Mucosa of gallbladder (tissue), 1 donor: ENCODE measurements at regions not wholly inside any gene's neighbourhood (a gene's known extent, or its start where the extent isn't known, plus 50 kb on each side); places are given as distances from the start of the nearest gene placed in this dataset.

Experiments
- DNase-seq: peaks from one replicate; pipeline ENCODE4 v3.0.0-alpha.2; 2020; ENCODE audit warnings: low spot score
- donor health status: DM: no; HTN: no; CAD: no.

DNA sequence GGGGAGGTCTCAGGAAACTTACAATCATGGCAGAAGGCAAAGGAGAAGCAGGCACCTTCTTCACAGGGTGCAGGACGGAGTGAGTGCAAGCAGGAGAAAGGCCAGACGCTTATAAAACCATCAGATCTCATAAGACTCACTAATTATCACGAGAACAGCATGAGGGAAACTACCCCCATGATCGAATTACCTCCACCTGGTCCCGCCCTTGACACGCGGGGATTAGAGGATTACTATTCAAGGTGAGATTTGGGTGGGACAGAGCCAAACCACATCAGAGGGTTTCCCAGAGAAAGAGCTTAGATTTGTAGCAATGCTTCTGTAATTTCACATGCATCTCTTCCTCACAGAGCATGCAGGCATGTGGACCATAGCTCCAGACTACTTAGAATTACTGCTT, 615.7 kb upstream of the UBE2E2 start:
- DNase-seq: no peak

DNA sequence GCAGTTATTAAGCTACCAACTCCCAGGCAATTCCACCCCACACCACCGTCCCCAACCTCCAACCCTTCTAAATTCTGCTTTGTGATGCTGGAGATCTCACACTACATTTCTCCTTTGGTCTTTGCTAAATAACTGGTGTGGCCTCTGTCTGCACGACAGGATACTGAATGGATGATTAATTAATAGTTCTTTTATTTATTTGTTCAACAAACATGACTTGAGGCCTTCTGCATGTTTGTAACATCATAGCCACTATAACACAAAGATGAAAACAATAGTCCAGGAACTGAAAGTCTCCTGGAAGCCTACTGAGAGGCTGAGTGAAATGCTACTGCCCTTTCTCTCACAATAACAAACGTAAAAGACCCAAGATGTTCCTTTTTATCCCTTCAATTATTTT, 609.5 kb upstream of the UBE2E2 start:
- DNase-seq: no peak

DNA sequence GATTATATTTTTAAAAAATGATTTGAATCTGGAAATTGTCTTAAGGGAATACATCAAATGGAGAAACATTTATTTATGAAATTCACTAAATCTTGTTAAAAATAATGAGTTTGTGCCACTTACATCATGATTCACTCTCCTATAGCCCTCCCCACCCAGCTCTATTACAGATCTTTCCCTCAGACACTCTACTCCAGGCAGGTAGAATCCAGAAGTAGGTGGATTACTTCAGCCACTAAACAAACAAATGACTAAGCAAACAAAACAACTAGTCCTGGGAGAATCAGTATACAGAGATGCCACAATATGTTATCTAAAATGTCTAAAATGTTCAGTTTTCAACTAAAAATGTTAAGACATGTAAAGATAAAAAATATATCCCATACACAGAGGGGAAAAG, 608.1 kb upstream of the UBE2E2 start:
- no peak for DNase-seq

DNA sequence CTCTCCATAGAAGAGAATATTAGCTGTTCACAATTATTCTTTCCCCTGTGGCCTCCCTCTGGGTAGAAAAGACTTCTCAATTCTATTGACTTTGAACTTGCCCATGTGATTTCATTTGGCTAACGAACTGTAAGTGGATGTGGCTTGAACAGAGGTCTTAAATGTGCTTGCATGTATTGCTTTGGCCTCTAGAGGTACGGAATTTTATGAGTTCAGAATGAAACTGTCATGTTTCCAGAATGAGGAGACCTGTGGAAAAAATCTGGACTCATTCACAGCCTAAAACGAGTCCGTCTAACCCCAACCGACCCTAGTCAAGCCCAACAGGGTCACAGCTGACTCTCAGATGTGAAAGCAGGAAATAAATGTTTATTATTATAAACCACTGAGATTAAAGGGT, 596.7 kb upstream of the UBE2E2 start:
- no peak for DNase-seq

DNA sequence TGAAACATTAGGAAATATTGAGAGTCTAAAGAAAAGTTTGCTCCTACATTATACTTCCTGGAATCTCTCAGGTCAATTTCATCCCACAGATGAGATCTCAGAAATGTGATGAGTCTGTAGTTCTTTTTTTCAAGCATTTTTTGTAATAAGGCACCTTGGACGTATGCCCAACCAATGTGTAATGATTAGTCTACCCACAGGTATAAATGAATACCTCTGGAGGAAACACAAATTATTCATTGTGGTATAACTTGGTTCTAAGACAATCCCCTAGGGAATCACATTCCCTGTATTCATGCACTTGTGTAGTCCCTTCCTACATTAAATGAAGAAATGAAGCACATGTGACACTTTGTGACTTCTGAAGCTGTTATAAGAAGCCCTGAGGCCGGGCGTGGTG, 596.2 kb upstream of the UBE2E2 start:
- no peak for DNase-seq

DNA sequence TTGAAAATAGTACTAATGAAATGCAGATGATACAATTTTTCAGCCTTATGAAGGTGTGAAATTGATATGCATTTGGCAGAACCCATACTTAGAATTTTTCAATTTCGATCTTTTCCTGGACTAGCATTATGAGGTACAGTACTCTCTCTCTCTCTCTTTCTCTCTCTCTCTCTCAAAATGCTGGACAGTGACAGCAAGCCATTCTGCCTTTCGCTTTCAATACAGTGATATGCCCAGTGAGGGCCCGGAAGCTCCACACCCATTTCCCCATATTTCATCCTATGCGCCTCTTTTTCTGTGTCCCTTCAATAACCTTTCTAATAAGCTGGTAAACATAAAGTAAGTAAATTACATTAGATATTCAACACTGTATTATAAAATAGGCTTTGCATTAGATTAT, 595.0 kb upstream of the UBE2E2 start:
- no peak for DNase-seq

DNA sequence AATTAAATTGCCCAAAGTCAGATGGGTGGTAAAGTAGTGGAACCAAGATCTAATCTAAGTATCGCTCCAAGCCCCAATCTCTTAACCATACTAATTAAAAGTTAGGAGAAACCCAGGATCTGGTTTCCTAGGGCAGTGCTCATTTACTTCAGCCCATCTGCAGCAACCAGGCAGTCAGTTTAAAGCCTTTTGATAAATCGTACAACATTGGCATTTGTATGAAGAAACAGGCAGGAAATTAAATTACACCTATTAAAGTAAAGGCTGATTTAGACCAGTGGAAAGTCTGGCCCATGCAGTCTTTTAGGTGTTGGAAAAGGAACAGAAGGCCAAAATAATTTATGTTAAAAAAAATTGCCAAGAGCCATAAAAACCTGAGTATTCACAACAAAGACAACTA, 594.4 kb upstream of the UBE2E2 start:
- no peak for DNase-seq

DNA sequence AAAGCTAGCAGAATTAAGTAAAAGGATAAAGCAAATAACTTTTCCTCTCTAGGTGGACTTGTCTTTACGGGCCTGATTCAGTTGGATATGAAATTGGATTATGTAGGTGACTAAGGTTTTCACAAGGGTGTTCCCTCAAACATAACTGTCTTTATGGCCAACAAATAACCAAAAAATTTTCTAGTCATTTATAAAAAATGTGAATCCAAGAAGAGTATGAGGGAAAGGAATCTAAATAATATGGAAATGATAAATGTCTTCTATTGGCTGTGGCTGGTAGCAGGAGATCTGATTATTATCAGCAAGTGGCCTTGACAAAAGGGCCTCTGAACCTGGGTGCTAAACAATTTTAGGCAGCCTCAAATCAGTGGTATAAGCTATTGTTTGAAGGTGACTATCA, 594.0 kb upstream of the UBE2E2 start:
- no peak for DNase-seq

DNA sequence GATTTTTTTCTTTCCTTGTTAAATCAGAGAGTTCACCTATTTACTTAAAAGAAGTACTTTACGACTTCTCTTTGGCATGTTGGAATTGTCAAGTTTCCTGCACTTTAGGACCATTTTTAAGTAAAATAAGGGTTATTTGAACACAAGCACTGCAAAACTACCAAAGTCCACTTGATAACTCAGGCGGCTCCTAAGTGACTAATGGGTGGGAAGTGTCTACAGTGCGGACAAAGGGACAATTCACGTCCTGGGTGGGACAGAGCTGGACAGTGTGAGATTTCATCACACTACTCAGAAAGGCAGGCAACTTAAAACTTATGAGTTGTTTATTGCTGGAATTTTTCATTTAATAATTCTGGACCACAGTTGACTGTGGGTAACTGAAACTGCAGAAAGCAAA, 590.2 kb upstream of the UBE2E2 start:
- no peak for DNase-seq

DNA sequence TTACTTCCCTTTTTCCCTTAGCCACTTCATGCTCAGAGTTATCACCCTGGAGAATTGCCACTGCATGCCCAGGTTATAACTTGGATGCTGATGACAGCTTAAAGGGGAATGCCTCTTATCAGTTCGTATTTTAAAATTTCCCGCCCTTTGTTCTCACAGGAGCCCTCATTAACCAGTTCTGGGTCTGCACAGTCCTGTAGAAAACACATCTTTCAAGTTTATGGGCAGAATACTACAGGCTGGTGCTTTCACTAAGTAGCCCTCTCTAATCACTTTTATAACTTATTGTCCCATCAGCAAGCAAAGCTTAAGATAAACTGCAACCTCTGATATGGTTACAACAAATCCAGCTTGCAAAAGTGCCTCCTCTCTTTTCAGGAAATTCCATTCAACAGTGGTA, 587.3 kb upstream of the UBE2E2 start:
- DNase-seq: no peak

DNA sequence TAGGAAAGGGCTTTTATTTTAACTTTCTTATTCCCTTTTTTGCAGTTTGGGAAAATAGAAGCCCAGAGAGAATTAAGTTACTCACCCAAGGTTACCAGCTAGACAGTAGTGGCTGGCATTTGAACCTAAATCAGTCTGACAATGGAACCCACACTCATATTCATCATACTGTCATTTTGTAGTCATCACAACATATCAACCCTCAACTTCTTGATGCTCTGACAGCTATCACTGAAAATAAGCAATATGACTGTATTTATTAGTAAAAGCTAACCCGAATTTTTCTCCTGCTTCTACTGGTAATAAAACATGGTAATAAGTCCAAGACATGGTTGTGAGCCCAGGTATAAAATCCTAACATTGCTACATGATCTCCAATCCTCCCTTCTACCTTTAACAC, 585.8 kb upstream of the UBE2E2 start:
- DNase-seq: no peak

DNA sequence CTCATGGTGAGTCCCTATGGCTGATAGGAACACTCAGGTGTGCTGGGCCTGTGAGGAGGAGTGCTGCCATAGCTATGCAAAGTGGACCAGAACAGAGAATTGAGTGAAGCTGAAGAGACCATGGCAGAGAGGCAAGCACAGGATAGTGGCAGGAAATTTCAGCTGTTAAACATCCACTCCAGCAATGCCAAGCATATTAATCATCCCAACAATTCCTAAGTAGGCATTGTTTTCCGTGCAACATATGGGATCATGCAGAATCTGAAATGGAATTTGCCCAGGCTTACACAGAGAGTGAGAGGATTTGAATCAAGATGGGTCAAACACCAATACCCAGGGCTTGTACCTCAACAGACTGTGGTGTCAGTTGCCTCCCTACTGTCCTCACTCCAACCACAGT, 582.6 kb upstream of the UBE2E2 start:
- DNase-seq: no peak

DNA sequence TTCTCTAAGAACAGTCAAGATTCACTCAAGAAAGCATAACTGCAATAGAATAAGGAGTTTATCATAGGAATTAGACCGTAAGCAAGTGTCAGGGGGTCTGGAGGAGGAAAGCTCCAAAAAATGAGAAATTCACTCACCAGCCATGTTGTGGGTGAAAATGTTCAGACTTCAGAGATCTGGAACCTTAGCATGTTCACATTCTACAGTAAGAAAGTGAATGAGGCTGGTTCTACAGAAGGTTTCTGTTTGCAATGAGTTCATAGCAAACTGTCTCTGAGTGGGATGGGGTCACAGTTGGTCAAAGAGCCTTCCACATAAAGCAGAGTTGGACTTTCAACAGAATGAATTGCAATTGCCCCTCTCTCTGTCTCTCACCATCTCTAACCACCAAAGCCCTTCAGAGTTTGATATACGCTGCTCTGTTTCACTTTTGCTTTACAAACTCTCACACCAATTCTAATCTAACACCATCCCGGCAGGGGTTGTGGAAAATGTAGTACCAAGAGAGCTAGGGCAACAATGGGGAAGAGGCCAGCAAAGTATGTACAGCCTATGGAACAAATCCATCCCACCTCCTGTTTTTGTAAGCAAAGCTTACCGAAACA, 581.8 kb upstream of the UBE2E2 start:
- no peak for DNase-seq

DNA sequence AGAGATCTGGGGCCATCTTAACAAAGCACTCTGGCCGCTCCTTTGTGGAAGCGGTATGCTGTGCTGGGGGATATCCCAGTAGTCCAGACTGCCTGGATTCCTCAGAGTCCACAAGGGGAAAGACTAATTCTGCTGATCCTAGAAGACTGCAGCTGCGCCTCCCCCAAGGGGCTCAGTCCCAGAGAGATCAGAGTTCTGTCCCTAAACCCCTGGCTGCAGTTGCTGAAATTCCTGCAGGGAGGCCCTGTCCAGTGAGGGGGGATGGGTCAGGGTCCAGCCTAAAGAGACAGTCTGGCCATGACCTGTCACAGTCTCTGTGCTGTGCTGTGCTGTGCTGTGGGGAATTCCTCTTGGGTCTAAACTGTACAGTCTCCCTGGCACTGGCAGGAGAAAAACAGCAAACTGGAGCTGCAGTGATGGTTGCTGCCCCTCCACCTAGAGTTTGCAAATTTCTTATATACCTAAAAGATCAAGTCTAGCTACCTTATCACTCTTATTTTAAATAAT, 575.1 kb upstream of the UBE2E2 start:
- no peak for DNase-seq

DNA sequence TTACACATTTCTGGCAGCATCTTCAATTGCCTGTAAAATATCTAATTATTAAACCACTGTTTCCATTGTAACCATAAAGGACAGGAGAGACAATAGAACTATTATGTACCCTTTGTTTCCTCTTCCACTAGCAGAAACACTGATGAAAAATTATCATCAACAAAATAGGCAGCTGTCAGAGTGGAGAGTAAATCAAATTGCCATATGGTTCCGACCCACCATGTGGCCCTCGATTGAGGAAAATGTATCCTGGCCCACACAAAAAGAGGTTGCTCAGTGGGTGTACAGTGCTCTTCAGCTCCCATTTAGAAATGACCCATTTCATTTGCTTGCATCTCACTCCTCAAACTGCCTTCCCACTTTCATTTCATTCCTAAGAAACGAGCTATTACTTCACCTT, 570.6 kb upstream of the UBE2E2 start:
- DNase-seq: no peak

DNA sequence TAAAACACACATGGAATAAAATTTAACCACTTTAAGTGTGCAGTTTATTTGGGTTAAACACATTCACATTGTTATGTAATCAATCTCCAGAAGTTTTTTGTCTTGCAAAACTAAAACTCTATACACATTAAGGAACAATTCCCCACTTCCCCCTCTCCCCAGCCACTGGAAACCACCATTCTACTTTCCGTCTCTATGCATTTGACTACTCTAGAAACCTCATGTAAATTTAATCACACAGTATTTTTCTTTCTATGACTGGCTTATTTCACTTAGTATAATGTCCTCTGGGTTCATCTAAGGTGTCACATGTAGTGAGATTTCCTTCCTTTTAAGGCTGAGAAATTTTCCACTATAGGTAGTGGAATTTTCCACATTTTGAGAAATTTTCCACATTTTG, 568.7 kb upstream of the UBE2E2 start:
- DNase-seq: no peak

DNA sequence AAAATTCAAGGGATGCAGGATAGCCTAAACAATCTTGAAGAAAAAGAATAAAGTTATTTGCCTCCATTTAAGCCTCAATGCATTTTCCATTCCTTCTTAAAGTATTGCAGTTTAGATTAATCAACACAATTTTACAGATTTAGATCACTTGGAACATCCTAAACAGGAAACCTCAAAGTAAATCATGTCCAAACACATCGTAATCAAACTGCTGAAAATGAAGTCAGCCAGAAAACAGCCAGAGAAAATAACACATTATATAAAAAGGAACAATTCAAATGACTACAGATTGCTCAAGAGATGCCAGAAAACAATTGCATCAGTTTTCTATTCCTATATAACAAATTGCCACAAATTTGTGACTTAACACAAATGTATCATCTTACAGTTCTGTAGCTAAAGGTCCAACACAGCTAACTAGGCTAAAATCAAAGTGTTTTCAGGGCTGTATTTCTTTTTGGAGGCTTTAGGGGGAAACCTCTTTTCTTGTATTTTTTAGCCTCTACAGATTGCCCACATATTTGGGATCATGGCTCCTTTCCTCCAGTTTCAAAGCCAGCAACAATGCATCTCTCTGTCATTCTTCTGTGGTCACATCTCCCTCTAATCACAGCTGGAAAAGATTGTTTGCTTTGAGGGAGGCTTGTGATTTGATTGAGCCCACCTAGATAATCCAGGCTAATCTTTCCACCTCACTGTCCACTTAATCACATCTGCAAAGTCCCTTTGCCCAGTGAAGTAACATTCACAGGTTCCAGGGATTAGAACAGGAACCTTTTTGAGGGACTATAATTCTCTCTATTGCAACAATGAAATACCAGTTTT, 543.3 kb upstream of the UBE2E2 start:
- DNase-seq: no peak

DNA sequence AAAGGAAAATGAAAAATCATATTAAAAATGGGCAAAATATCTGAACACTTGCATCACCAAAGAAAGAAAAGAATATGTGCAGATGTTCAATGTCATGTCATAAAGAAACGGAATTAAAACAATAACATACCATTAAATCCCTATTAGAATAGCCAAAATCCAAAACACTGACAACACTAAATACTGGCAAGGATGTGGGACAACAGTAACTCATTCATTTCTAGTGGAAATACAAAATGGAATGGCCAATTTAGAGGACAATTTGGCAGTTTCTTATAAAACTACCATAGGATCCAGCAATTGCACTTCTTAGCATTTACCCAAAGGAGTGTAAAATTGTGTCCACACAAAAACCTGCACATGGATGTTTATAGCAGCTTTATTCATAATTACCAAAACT, 542.5 kb upstream of the UBE2E2 start:
- no peak for DNase-seq

DNA sequence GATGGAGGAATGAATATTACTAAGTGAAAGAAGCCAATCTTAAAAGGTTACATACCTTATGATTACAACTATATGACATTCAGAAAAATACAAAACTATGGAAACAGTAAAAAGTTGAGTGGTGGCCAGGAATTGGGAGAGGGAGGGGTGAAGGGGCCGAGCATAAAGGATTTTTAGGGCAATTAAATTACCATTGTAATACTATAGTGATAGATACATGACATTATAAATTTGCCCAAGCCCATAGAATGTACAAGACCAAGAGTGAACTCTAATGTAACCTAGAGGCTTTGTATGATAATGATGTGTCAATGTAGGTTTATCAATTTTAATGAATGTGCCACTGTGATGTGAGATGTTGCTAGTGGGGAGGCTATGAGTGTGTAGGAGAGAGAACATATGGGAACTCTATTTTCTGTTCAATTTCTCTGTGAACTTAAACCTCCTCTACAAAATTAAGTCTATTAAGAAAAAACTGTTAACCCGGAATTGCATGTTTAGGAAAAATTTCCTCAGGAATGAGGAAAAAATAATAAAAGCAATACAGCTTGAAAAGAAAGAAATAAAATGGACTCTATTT, 541.9 kb upstream of the UBE2E2 start:
- no peak for DNase-seq

DNA sequence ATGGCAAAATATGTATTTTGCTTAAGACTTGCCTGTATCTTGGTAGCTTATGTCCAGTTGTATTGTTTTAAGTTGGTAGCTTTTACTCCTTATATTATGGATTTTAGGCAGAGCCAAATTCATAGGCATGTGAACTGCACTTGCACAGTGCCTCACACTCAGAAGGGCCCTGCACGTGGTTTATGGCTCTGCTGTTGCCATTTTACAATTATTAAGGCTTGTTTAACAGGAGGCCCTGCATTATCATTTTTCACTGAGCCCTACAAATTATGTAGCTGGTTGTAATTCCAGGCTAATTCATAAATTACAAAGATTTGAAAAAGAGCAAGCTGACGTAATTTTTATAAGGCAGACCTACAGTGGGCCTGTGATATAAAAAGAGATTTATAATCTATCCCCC, 537.6 kb upstream of the UBE2E2 start:
- no peak for DNase-seq

DNA sequence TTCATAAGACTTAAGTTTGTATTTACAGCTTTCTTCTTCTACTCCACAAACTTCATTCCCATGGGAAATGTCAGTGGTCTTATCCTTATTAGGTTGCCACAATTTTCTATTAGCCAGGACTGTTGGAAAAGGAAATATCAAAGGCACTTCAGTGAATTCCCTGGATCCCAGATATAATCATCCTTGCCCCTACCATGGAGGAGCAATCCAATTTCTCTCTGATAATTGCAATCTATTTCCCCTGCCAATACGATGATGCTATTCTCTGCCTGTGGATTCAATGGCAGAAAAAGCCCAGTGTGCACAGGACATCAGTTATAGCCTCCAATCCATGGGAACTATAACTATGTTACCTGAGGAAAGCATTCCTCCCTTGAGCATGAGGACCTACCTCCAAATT, 536.4 kb upstream of the UBE2E2 start:
- DNase-seq: no peak

DNA sequence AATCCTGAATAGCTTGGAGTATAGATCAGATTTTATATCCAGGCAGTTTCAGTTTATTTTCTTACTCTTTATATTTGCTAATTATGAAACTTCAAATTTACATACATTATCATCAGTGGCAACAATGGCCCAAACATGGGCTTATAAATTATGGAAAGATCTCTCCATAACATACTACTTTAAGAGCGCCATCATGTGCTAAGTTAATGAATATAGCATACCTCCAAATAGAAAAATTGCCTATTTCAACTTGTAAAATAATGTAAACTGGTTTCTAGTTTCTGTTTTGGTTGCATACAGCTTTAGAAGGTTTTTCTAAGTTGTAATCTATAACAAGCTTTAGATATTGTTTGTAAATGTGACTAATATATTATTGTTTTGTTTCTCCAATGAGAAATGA, 531.3 kb upstream of the UBE2E2 start:
- no peak for DNase-seq

DNA sequence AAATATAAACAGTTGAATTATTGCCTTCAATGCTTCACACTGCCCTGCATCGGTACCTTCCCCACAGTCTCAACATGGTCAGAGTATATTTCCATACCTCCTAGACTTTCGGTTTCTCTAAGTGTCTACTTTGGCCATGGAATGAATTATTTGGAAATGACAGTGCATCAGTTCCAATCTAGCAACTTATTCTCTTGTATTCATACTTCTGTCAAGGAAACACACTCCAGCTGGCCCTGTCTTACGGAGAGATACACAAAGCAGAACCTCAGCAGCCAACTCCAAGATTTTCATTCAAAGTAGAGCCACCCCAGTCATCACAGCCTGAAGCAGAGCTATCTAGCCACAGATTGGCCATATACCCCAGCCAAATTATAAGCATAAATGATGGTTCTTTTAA, 518.4 kb upstream of the UBE2E2 start:
- DNase-seq: peak; percentile 29
